Stimulated activated CD8-positive, alpha-beta memory T cell treated with anti-CD3 and anti-CD28 coated beads, Interleukin-4, amount 100 ng/mL, for 48 hours (primary cell): ENCODE measurements at regions not wholly inside any gene's neighbourhood (a gene's known extent, or its start where the extent isn't known, plus 50 kb on each side); places are given as distances from the start of the nearest gene placed in this dataset.

Source experiments
- DNase-seq: peaks from one replicate; pipeline ENCODE4 v3.0.0-alpha.2; 2020

DNA sequence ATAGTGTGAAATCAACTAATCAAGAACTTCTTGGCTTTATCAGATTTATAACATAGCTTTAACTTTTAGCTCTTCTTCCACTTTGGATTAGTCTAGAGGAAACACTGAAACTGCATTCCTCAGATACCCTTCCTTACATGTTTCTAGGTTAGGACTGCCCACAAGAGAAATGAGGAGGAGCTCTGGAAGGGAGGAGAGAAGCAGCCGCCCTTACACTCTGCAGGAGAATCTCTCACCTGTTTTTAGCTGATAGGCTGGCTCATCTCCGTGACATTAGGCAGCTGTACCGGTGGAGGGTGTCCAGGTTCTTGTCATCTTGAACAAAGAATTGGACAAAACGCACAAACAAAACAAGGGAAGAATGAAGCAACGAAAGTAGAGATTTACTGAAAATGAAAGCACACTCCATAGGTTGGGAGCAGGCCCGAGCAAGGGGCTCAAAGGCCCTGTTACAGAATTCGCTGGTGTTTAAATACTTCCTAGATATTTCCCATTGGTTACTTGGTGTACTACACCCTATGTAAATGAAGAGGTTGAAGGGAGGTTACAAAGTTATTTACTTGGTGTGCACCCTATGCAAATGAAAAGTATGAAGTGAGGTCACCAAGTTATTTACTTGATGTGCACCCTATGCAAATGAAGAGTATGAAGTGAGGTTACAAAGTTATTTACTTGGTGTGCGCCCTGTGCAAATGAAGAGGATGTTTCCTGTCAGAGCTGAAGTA, 524.9 kb upstream of the CHRM3 start:
- no peak for DNase-seq

- no peak for DNase-seq
These were observed 552.4 kb upstream of the CHRM3 start for GRCh38 chr1:238833919-238834318.

GRCh38 chr1:238832106-238832505, 554.3 kb upstream of the CHRM3 start:
- DNase-seq, result no peak

- DNase-seq, result no peak
These were observed 556.2 kb upstream of the CHRM3 start for GRCh38 chr1:238830036-238830611.

- no peak for DNase-seq
These were observed 559.5 kb upstream of the CHRM3 start for GRCh38 chr1:238826891-238827290.

- DNase-seq, result no peak
These were observed 563.0 kb upstream of the CHRM3 start for GRCh38 chr1:238823416-238823815.

GRCh38 chr1:238811211-238811879, 575.0 kb upstream of the CHRM3 start:
- no peak for DNase-seq

DNA sequence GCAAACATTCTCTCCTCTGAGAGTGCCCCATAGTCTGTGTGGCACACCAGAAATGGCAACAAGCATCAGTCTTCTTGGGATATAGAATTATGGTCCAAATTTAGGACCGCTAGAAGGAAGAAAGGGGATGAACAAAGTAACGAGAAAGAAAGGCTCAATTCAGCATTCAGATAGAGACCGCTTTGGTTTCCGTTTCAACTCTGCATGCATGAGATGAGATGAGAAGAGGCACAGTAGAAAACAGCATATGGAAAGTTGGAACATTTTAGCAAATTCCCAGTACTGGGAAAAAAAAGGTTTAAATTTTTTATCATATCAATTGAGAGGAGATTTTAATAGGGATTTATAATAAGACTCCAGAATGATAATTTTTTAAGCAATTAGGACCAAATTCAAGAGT, 595.5 kb upstream of the CHRM3 start:
- DNase-seq, result no peak

DNA sequence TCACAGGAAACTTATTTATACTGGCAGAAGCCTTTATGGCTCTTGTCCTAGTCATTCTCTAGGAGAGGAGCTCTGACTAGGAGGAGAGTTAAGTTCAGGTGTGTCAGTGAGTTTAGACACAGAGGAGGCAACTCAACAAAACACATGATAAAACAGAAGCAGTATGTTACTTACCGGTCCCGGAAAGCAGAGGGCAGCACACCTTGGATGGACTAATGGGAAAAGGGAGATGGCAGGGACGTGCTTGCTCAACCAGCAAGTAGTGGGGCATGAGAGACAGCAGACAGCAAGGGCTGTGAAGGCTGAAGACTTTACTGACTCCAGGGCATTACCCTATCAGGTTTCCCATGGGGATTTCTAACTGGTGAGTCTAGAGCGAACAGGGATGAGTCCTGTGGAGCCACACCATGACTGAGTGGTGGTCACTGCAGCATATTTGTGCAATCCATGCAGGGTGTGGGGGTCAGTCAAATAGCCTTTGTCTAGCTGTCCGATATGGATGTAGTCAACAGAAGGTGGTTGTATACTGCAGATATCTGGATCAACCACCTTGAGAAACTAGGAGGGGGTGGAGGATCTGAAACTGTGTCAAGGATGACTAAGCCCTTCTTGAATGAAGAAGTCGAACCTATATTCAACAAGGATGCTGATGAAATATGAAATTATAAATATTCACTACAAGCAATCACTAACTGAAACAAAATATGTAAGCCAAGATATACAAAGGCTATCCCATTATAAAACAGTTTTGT, 596.3 kb upstream of the CHRM3 start:
- DNase-seq, result no peak

GRCh38 chr1:238787471-238787870, 598.9 kb upstream of the CHRM3 start:
- DNase-seq, result no peak

- no peak for DNase-seq
These were observed 602.7 kb upstream of the CHRM3 start for GRCh38 chr1:238783633-238784032.

GRCh38 chr1:238779716-238780115, 606.7 kb upstream of the CHRM3 start:
- no peak for DNase-seq

GRCh38 chr1:238778113-238778512, 608.3 kb upstream of the CHRM3 start:
- DNase-seq, result no peak

DNA sequence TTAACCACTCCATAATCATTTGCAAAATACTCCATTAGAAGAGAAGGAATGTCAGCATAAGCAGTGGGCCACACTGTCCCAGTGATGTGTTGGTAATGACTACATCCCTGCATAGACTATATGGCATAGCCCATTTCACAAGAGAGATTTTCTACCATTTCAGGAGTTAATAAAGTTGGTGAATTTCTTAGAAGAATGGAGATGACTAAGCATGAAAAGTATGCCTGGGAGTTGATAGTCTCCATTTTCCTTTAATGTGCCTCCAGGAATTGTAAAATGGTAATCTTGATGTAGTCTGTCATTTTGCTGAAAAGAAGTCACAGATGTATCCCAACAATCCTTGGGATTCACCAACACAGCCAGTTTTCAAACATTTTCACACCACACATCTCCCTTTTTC, 608.8 kb upstream of the CHRM3 start:
- DNase-seq, result no peak

DNA sequence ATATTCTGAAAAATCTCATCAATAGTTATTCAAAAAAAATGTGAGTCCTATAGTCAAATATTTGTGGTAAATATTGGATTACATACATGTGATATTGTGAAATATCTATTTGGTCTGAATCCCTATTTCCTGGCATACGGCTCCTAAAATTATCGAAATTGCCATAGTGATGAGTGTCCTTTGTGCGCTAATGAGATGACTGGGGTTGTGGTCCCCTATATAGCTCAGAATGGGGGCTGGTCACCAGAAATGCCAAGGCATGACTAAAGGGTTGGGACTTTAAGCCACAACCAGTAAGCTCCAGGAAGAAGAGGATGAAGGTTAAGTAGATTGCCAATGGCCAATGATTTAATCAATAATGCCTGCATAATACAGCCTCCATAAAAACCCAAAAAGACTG, 610.2 kb upstream of the CHRM3 start:
- DNase-seq, result no peak

GRCh38 chr1:238772322-238772721, 614.0 kb upstream of the CHRM3 start:
- DNase-seq, result no peak

- no peak for DNase-seq
These were observed 619.0 kb upstream of the CHRM3 start for GRCh38 chr1:238767321-238767720.

GRCh38 chr1:238764779-238765178, 621.6 kb upstream of the CHRM3 start:
- no peak for DNase-seq

DNA sequence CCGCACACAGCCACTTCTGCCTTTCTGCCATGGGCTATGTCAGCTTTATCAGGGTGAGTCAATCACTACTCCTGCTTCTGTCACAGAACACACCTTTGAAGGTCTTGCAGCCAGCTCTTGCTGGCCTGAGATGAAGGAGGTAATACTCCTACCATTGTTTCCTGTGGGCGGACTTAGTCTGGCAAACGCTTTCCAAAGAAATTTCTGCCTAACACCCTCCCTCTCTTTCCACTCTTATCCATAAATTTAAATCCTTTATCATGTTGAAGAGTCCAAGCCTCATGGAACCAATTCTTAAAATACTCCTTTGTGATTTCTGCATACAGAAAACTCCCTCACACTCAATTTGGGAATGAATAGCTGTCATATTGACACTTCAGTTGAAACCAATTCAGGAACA, 633.1 kb upstream of the CHRM3 start:
- no peak for DNase-seq

DNA sequence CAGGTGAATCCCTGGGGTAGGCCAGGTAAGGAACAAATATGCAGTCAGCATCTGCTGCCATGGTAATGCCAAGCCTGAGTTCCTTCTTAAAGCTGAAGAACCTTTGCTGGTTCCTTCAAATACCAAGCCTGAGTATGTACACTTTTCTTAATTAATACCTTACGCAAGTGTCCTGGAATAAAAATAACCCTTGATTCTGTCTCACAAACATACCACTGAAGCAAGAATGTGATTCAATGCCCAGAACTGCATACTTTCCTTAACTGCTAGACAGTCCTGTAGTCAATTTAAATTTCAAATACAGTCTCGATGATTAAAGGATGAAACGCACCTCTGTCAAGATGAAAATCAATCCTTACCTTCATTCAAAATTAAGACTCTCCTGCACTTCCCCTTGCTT, 634.0 kb upstream of the CHRM3 start:
- no peak for DNase-seq

DNA sequence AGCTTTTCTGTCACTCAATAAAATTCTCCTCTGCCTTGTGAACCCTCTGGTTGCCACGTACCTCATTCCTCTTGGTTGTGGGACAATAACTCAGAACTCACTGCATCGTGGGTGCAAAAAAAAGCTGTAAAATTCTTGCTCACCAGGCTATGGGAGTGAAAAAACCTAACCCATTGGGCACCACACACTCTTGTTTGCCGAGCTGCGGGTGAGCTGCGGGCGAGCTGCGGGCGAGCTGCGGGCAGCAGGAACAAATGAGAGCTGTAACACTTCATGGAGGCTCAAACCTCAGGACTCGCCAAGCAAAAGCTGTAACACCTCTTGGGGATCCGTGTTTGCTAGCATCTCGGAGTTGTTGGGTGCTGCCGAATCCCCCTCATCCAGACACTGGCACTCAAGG, 641.3 kb upstream of the CHRM3 start:
- no peak for DNase-seq

DNA sequence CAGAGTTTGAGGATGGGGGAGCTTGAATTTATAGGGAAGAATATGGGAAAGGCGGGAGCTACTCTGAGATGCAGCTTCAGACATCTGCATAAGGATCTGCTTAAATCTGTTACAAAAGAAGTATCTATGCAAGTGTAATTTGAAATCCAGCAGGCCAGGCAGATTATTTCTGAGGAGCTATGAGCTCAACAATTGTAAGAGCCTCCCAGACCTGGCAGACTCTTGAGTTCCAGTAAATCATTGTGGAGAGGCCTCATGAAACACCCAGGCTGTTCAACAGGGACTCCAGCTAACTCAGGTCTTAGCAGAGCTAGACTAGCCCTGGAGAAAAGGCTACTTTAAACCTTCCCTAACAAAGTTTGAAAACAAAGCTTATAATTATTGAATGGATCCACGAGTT, 647.5 kb upstream of the CHRM3 start:
- DNase-seq, result no peak

DNA sequence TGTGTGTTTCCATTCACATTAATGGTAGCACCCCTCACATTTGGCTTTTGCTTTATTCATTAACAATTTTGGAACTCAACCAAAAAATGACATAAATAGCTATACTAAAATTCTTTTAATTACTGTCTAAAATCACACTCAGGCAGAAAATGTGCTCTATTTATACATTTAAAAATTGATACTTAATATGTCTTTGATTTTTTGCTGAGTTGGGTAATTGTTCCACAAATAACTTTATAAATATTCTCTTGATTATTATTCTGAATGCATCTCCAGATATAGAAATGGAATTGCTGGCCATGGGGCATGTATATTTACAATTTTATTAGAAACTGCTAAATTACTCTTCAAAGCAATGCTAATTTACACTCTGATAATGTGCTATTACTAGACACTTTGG, 658.7 kb upstream of the CHRM3 start:
- no peak for DNase-seq

- DNase-seq, result no peak
These were observed 663.6 kb upstream of the CHRM3 start for GRCh38 chr1:238722812-238723211.
